Vagina (tissue), 2 donors: ENCODE measurements at regions not wholly inside any gene's neighbourhood (a gene's known extent, or its start where the extent isn't known, plus 50 kb on each side); places are given as distances from the start of the nearest gene placed in this dataset.

Experiments
- POLR2A ChIP-seq, 2 donors: fragments of 450-650 bp; IDR thresholded peaks; one replicate each; pipeline ENCODE4 v1.6.1; 2017; ENCODE audit warnings: antibody characterized with exemption in 2 of 2, mild to moderate bottlenecking in 2 of 2, moderate library complexity in 2 of 2
- TF ChIP-seq, protein P1 (sequence below), 3 experiments: fragments of 450-650 bp in 2 of 3; fragments of 200-600 bp in 1 of 3; sonication (generic) in 1 of 3; IDR thresholded peaks; one replicate each; pipeline ENCODE4 v1.5.1; 2017 to 2019; ENCODE audit warnings: antibody characterized with exemption in 3 of 3, mild to moderate bottlenecking in 2 of 3, moderate library complexity in 2 of 3

DNA sequence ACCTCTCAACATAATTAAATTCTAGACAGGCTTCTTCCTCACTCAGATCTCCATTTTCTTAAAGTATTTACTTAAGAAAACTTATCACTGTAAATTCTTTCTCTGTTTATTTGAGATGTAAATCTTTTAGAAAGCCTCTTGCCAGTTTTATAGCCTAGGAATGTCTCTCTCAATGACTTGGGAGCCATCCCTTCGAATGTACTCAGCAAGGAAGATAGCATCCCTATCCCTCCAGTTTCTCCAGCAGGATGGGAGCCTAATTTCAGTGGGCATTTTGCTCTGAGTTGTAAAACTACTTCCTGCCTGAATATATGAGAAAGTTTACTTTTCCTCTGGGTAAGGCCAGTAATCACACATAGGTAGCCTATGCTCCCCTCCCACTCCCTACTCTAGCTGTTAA lies 558.5 kb upstream of the ARRDC3 start:
- TF ChIP-seq POLR2A (IDR thresholded peaks at IDR 0.05) = no peak
- TF ChIP-seq, protein P1, sequence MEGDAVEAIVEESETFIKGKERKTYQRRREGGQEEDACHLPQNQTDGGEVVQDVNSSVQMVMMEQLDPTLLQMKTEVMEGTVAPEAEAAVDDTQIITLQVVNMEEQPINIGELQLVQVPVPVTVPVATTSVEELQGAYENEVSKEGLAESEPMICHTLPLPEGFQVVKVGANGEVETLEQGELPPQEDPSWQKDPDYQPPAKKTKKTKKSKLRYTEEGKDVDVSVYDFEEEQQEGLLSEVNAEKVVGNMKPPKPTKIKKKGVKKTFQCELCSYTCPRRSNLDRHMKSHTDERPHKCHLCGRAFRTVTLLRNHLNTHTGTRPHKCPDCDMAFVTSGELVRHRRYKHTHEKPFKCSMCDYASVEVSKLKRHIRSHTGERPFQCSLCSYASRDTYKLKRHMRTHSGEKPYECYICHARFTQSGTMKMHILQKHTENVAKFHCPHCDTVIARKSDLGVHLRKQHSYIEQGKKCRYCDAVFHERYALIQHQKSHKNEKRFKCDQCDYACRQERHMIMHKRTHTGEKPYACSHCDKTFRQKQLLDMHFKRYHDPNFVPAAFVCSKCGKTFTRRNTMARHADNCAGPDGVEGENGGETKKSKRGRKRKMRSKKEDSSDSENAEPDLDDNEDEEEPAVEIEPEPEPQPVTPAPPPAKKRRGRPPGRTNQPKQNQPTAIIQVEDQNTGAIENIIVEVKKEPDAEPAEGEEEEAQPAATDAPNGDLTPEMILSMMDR (IDR thresholded peaks at IDR 0.05) = no peak
